ENCODE measurements at regions not wholly inside any gene's neighbourhood (a gene's known extent, or its start where the extent isn't known, plus 50 kb on each side); places are given as distances from the start of the nearest gene placed in this dataset.
"Not testable (repeated sequence)": the region's sequence is repeated elsewhere in the genome, so short reads cannot be mapped to it uniquely, and the experiment has no call there.

- TF ChIP-seq ZSCAN16 (tag by site-specific recombination; IDR thresholded peaks at IDR 0.05) (no peak), SP7 (tag by site-specific recombination; IDR thresholded peaks at IDR 0.05) (no peak), ZNF501 (tag by site-specific recombination; IDR thresholded peaks at IDR 0.05) (no peak)
Observed at GRCh38 chr3:153547970-153548369, 385.9 kb downstream of the RAP2B start (continued).

DNA sequence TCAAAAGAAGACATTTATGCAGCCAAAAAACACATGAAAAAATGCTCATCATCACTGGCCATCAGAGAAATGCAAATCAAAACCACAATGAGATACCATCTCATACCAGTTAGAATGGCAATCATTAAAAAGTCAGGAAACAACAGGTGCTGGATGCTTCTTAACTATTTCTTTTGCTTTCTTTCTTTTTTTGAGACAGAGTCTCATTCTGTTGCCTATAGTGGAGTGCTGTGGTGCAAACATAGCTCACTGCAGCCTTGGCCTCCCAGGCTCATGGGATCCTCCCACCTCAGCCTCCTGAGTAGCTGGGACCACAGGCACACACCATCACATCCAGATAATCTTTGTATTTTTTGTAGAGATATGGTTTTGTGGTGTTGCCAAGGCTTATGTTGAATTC, 387.7 kb downstream of the RAP2B start:
- H3K27ac ChIP-seq (ENCODE audit: extremely low read depth, low read depth, low read length); POLR2A ChIA-PET; H3K36me3 ChIP-seq (ENCODE audit: control insufficient read depth in 2 of 2, insufficient read depth in 1 of 2, low read length in 2 of 2); H3K9me3 ChIP-seq (ENCODE audit: control insufficient read depth, insufficient read depth, low read depth, low read length); H3K4me3 ChIP-seq (ENCODE audit: low read depth, low read length); CTCF ChIA-PET; H3K4me1 ChIP-seq (ENCODE audit: control insufficient read depth, insufficient read depth, low read length): not testable (repeated sequence)

DNA sequence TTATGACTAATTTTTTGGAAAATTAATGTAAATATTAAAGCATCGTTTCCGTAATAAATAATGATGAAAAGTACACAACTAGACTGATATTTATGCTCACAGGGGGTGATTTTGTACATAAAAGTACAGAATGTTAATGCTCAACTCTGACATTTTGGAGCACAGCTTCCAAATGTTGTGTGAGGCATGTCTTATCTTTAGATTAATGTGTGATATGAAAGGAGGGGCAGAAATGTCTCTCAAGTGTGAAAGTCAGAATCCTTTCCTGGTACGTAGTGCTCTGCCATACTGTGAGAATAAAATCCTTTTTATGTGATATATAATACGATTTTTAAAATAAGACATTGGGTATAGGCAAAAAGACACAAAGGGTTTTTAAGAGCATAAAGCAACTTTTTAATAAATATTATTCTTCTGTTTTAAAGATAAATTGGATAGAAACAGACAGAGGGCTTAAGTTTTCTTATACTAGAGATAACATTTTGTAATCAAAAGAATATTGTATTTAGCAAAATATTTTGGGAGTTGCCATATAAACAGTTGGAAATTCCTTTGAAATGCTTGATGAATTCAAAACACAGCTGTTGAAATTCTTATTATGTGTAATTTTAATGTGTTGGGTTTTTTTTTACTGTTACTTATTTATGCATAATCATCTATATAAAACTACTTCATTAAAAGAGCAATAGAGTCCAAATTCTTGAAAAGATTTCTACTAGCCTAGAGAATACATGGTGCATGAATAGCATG, 389.7 kb downstream of the RAP2B start:
- ChIA-PET POLR2A (no interaction called here), CTCF (no interaction called here)
- no peaks in the 10 kb centered on the region for H3K4me1 ChIP-seq (ENCODE audit: control insufficient read depth, insufficient read depth, low read length)
- no peak overlapping the region for H3K27ac ChIP-seq (ENCODE audit: extremely low read depth, low read depth, low read length)
- H3K36me3 ChIP-seq (ENCODE audit: control insufficient read depth in 2 of 2, insufficient read depth in 1 of 2, low read length in 2 of 2), result no peaks in the 10 kb centered on the region
- TF ChIP-seq ZNF596 (tag by site-specific recombination; IDR thresholded peaks at IDR 0.05), result no peak
- TF ChIP-seq ZSCAN4 (tag by site-specific recombination; IDR thresholded peaks at IDR 0.05), result no peak
- TF ChIP-seq ZNF433 (tag by site-specific recombination; IDR thresholded peaks at IDR 0.05; ENCODE audit: low read depth), result no peak
- no peak for TF ChIP-seq ZNF426 (tag by site-specific recombination; IDR thresholded peaks at IDR 0.05)
- no peak for TF ChIP-seq HOXC10 (CRISPR knock-in tag; IDR thresholded peaks at IDR 0.05)
- TF ChIP-seq ZNF777 (tag by site-specific recombination; IDR thresholded peaks at IDR 0.05; ENCODE audit: borderline replicate concordance), result no peak
- no peak for TF ChIP-seq FEZF1 (tag by site-specific recombination; IDR thresholded peaks at IDR 0.05)
- TF ChIP-seq YY2 (tag by site-specific recombination; IDR thresholded peaks at IDR 0.05), result no peak
- TF ChIP-seq EGR2 (tag by site-specific recombination; IDR thresholded peaks at IDR 0.05; ENCODE audit: low read depth), result no peak
- no peaks in the 10 kb centered on the region for H3K9me3 ChIP-seq (ENCODE audit: control insufficient read depth, insufficient read depth, low read depth, low read length)
- no peak overlapping the region for H3K4me3 ChIP-seq (ENCODE audit: low read depth, low read length)

GRCh38 chr3:153552887-153553604, 391.0 kb downstream of the RAP2B start:
- Histone ChIP-seq H3K9me3 (ENCODE audit: control insufficient read depth, insufficient read depth, low read depth, low read length) (no peaks in the 10 kb centered on the region), H3K27ac (ENCODE audit: extremely low read depth, low read depth, low read length) (no peak overlapping the region), H3K4me3 (ENCODE audit: low read depth, low read length) (no peak overlapping the region), H3K4me1 (ENCODE audit: control insufficient read depth, insufficient read depth, low read length) (no peaks in the 10 kb centered on the region), H3K36me3 (ENCODE audit: control insufficient read depth in 2 of 2, insufficient read depth in 1 of 2, low read length in 2 of 2) (no peaks in the 10 kb centered on the region)
- POLR2A ChIA-PET, result no interaction called here
- CTCF ChIA-PET, result no interaction called here
- TF ChIP-seq, protein P1, sequence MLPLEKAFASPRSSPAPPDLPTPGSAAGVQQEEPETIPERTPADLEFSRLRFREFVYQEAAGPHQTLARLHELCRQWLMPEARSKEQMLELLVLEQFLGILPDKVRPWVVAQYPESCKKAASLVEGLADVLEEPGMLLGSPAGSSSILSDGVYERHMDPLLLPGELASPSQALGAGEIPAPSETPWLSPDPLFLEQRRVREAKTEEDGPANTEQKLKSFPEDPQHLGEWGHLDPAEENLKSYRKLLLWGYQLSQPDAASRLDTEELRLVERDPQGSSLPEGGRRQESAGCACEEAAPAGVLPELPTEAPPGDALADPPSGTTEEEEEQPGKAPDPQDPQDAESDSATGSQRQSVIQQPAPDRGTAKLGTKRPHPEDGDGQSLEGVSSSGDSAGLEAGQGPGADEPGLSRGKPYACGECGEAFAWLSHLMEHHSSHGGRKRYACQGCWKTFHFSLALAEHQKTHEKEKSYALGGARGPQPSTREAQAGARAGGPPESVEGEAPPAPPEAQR (tag by site-specific recombination; IDR thresholded peaks at IDR 0.05), result no peak
- no peak for TF ChIP-seq ZNF16 (tag by site-specific recombination; IDR thresholded peaks at IDR 0.05; ENCODE audit: low read depth)
- TF ChIP-seq ZBTB7A (tag by site-specific recombination; IDR thresholded peaks at IDR 0.05; ENCODE audit: low read depth), result no peak
- TF ChIP-seq RBAK (tag by site-specific recombination; IDR thresholded peaks at IDR 0.05), result no peak
- no peak for TF ChIP-seq PRDM4 (tag by site-specific recombination; IDR thresholded peaks at IDR 0.05)
- no peak for TF ChIP-seq ZNF202 (tag by site-specific recombination; IDR thresholded peaks at IDR 0.05; ENCODE audit: borderline replicate concordance)
- TF ChIP-seq, protein P2, sequence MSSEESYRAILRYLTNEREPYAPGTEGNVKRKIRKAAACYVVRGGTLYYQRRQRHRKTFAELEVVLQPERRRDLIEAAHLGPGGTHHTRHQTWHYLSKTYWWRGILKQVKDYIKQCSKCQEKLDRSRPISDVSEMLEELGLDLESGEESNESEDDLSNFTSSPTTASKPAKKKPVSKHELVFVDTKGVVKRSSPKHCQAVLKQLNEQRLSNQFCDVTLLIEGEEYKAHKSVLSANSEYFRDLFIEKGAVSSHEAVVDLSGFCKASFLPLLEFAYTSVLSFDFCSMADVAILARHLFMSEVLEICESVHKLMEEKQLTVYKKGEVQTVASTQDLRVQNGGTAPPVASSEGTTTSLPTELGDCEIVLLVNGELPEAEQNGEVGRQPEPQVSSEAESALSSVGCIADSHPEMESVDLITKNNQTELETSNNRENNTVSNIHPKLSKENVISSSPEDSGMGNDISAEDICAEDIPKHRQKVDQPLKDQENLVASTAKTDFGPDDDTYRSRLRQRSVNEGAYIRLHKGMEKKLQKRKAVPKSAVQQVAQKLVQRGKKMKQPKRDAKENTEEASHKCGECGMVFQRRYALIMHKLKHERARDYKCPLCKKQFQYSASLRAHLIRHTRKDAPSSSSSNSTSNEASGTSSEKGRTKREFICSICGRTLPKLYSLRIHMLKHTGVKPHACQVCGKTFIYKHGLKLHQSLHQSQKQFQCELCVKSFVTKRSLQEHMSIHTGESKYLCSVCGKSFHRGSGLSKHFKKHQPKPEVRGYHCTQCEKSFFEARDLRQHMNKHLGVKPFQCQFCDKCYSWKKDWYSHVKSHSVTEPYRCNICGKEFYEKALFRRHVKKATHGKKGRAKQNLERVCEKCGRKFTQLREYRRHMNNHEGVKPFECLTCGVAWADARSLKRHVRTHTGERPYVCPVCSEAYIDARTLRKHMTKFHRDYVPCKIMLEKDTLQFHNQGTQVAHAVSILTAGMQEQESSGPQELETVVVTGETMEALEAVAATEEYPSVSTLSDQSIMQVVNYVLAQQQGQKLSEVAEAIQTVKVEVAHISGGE (tag by site-specific recombination; conservative IDR thresholded peaks at IDR 0.05; ENCODE audit: low read depth), result no peak
- TF ChIP-seq ZNF24 (tag by site-specific recombination; IDR thresholded peaks at IDR 0.05), result no peak
- no peak for TF ChIP-seq ZNF514 (tag by site-specific recombination; IDR thresholded peaks at IDR 0.05)

Data from HEK293 (cell line).